ENCODE measurements at regions not wholly inside any gene's neighbourhood (a gene's known extent, or its start where the extent isn't known, plus 50 kb on each side); places are given as distances from the start of the nearest gene placed in this dataset.

- Histone ChIP-seq H4K91ac (ENCODE audit: insufficient read length, low read depth, low read length) (no peak overlapping the region), H2BK20ac (ENCODE audit: low read depth, low read length, poor library complexity, severe bottlenecking) (no peak overlapping the region), H3K18ac (ENCODE audit: insufficient read length, low read depth, low read length) (no peak overlapping the region), H3K27me3 (ENCODE audit: insufficient read depth, low read length) (no peaks in the 10 kb centered on the region), H2BK15ac (ENCODE audit: low read depth, low read length) (no peak overlapping the region), H3K4ac (ENCODE audit: low read depth, low read length) (no peak overlapping the region), H3K27ac (ENCODE audit: insufficient read length, low read depth, low read length) (no peak overlapping the region), H2BK12ac (ENCODE audit: insufficient read length, low read depth, low read length) (no peak overlapping the region), H3K14ac (ENCODE audit: insufficient read depth, low read length) (no peak overlapping the region), H3K23ac (ENCODE audit: insufficient read length, low read depth, low read length) (no peak overlapping the region), H2AK5ac (ENCODE audit: insufficient read length, low read length) (no peak overlapping the region), H4K5ac (ENCODE audit: insufficient read length, low read depth, low read length) (no peak overlapping the region), H2AFZ (ENCODE audit: low read length) (no peak overlapping the region), H3K9me3 (ENCODE audit: control insufficient read depth, low read depth, low read length) (no peaks in the 10 kb centered on the region), H3K9ac (ENCODE audit: extremely low read depth, insufficient read length, low read length) (no peak overlapping the region), H3T11ph (ENCODE audit: low read length) (no peak overlapping the region), H3K56ac (ENCODE audit: insufficient read length, low read depth, low read length) (no peak overlapping the region), H4K20me1 (ENCODE audit: control insufficient read depth, insufficient read depth, insufficient read length) (no peaks in the 10 kb centered on the region), H3K79me2 (ENCODE audit: insufficient read depth, low read length) (no peaks in the 10 kb centered on the region), H4K8ac (replicated peaks; ENCODE audit: insufficient read length, low read depth, low read length) (no peak overlapping the region), H3K79me1 (ENCODE audit: insufficient read depth, low read depth, low read length, poor library complexity, severe bottlenecking) (no peaks in the 10 kb centered on the region), H3K4me2 (ENCODE audit: insufficient read depth, insufficient read length, low read length) (no peak overlapping the region), H3K23me2 (ENCODE audit: insufficient read length, low read depth, low read length, poor library complexity, severe bottlenecking) (no peaks in the 10 kb centered on the region), H2BK5ac (ENCODE audit: insufficient read length, low read length) (no peak overlapping the region), H3K4me1 (ENCODE audit: insufficient read depth, low read length) (no peaks in the 10 kb centered on the region), H2BK120ac (ENCODE audit: low read depth, low read length, poor library complexity, severe bottlenecking) (no peak overlapping the region)
- WGBS (ENCODE audit: extremely low coverage, insufficient read length, low lambda C conversion rate) = no CpG with 5 or more reads among the region's 2 CpGs
- no peak overlapping the region for H3K4me3 Mint-ChIP-seq
- H3K4me1 Mint-ChIP-seq = no peaks in the 10 kb centered on the region
- no peak for DNase-seq
- H3K36me3 Mint-ChIP-seq (ENCODE audit: insufficient read depth in 1 of 3, low read depth in 3 of 3) = no peaks in the 10 kb centered on the region
- H3K27ac Mint-ChIP-seq = no peak overlapping the region
- TF ChIP-seq CTCF (conservative IDR thresholded peaks at IDR 0.05) = no peak
- no peaks in the 10 kb centered on the region for H3K9me3 Mint-ChIP-seq
- H3K27me3 Mint-ChIP-seq (ENCODE audit: low read depth) = no peaks in the 10 kb centered on the region
These were observed 517.0 kb downstream of the SLC4A3 start for GRCh38 chr2:220144411-220144810.
